ENCODE measurements at regions not wholly inside any gene's neighbourhood (a gene's known extent, or its start where the extent isn't known, plus 50 kb on each side); places are given as distances from the start of the nearest gene placed in this dataset.
"Not testable (repeated sequence)": the region's sequence is repeated elsewhere in the genome, so short reads cannot be mapped to it uniquely, and the experiment has no call there.

DNA sequence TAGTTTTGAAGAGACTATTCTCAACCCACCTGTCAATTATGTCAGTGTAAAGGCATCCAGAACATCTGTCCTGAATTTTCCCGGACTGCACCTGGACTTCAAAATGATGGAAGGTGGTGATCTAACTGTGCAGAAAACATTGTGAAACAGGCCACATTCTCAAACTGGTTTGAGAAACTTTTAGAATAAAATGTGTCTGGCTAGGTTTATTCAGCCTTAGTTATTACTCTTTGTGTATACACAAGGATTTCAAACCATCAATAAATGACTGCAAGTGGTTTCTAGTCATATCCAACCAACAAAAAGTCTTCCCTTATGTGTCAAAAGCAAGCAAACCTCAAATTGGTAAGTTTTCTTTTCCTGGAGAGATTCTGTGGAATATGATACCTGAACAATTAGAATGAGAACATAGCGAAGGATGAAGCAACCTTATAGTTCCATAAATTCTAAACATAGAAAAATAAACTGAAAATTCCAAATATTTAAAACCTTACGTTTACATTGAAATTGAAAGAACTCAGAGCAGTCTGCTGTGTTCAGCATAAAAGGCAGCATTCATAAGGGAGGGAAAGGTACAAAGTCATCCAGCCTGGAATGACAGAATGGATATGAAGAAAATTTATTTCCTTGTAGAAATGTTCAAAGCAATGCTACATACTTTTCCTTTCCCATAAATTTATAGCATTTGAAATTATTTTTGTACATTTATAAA lies 306.6 kb upstream of the TGFBR2 start:
- no peak for DNase-seq (ENCODE audit: low read depth)

DNA sequence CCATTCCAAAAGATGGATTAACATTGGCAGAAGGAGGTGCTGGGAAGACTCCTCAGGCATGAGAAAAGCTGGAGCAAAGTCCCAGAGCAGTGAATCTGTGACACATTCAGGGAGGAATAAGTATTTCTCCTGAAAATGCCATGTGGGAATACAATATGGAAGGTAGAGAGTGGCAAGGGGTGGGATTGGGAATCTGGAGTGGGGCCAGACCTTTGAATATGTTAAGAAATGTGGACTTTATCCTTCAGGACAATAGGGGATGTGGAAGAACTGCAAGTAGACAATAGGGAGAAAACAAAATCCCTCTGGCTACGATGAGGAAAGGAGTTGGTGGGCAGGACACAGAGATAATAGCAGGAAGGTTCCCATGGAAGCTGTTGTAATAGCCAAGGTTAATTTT lies 305.6 kb upstream of the TGFBR2 start:
- no peak for DNase-seq (ENCODE audit: low read depth)

- no peak for DNase-seq (ENCODE audit: low read depth)
These were observed 304.4 kb upstream of the TGFBR2 start for GRCh38 chr3:30302027-30302426.

DNA sequence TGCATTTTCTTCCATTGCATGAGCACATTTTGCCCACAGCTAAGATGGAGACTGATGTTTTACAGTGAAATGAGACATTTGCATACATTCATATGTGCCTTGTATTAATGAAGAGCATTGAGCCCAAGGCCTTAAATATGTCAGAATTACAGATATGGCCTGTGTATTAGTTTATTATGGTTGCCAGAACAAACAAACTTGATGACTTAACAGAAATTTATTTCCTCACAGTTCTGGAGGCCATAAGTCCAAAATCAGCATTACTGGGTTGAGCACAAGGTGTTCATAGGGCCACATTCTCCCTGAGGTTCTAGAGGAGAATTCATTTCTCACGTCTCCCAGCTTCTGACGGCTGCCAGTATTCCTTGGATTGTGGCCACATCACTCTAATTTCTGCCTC lies 302.6 kb upstream of the TGFBR2 start:
- DNase-seq (ENCODE audit: low read depth): no peak

GRCh38 chr3:30305021-30305420 lies 301.4 kb upstream of the TGFBR2 start:
- DNase-seq (ENCODE audit: low read depth): no peak

DNA sequence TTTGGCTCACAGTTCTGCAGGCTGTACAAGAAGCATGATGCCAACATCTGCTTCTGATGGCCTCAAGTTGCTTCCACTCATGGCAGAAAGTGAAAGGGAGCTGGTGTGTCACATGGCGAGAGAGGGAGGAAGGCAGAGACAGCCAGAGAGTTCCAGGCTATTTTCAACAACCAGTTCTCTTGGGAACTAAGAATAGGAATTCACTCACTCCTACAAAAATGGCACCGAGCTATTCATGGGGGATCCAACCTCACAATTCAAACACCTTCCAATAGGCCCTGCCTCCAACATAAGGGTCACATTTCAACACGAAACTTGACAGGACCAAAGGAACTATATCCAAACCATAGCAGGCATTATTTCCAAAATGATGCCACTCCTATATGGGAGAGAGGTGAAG lies 299.5 kb upstream of the TGFBR2 start:
- DNase-seq (ENCODE audit: low read depth): no peak

DNA sequence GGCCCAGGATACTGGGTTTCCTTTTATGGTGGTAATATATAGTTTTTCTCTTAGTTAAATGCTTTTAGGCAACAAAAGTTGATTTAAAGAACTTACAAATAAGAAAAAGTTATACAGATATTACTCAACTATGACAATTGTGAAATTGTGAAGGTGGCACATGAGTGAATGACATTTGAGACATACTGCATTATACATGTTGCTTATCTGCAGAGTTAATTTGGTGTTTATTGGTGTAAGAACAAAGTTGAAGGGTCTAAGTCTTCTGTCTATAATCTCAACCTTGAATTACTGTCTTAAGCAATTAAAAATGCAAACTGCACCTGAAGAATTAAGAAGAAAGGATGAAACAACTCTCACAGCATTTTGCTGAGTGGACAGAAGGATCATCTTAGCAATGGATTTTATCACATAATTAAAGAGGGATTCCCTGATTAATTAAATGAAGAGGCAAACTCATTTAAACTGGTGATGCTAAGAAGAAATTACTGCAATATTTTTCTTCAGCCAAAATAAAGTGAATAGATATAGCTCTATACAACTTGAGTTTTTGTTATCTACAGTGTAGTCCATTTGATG lies 298.9 kb upstream of the TGFBR2 start:
- no peak for DNase-seq (ENCODE audit: low read depth)

GRCh38 chr3:30308131-30308530 lies 298.3 kb upstream of the TGFBR2 start:
- no peak for DNase-seq (ENCODE audit: low read depth)

GRCh38 chr3:30309961-30310954 lies 296.1 kb upstream of the TGFBR2 start:
- no peak for DNase-seq (ENCODE audit: low read depth)

DNA sequence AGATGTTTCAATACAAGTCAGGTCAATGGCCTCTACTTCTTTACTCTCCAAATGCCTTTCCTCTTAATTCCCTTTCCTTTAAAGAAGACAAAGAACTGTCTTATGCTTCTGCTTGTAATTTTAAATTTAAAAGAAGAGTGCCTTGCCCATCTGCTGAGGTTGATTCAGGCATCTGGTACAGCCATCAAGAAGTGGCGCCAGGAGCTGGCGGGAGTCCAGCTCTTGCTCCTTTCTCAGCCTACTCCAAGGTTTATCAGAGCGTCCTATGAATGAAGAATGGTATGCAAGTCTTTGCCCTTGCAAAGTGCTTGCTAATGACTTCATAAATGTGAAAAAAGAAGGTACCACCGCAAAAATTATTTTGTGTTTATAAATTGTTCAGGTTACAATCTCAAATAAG lies 294.6 kb upstream of the TGFBR2 start:
- no peak for DNase-seq (ENCODE audit: low read depth)

GRCh38 chr3:30313840-30314239 lies 292.6 kb upstream of the TGFBR2 start:
- DNase-seq (ENCODE audit: low read depth): no peak

- DNase-seq (ENCODE audit: low read depth): no peak
These were observed 291.6 kb upstream of the TGFBR2 start for GRCh38 chr3:30314757-30315325.

- no peak for DNase-seq (ENCODE audit: low read depth)
These were observed 291.0 kb upstream of the TGFBR2 start for GRCh38 chr3:30315447-30315846.

GRCh38 chr3:30317561-30317960 lies 288.8 kb upstream of the TGFBR2 start:
- no peak for DNase-seq (ENCODE audit: low read depth)

GRCh38 chr3:30318110-30318509 lies 288.3 kb upstream of the TGFBR2 start:
- no peak for DNase-seq (ENCODE audit: low read depth)

DNA sequence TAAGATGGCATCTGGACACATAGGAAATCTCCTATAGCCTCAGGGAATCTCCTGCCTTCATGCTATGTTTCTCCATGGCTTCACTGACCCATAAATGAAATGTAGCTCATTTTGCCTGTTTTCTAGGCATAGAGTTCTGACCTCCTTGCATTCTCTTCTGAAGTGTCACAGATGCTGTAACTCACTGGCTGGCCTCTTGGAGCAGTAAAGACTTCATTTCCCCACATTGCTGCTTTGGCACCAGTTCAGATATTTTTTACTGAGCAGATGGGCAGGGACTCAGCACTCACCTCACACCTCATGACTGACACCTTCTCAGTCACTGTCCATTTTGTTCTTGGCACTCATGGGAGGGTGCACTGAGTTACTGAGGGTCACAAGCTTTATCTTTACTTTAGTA lies 286.7 kb upstream of the TGFBR2 start:
- no peak for DNase-seq (ENCODE audit: low read depth)

GRCh38 chr3:30320392-30320791 lies 286.0 kb upstream of the TGFBR2 start:
- no peak for DNase-seq (ENCODE audit: low read depth)

- no peak for DNase-seq (ENCODE audit: low read depth)
These were observed 285.3 kb upstream of the TGFBR2 start for GRCh38 chr3:30321065-30321464.

DNA sequence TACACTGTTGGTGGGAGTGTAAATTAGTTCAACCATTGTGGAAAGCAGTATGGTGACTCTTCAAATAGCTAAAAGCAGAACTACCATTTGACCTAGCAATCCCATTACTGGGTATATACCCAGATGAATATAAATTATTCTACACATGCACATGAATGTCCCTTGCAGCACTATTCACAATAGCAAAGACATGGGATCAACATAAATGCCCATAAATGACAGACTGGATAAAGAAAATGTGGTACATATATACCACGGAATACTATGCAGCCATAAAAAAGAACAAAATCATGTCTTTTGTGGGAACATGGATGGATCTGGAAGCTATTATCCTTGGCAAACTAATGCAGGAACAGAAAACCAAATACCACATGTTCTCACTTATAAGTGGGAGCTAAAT lies 282.8 kb upstream of the TGFBR2 start:
- DNase-seq (ENCODE audit: low read depth): not testable (repeated sequence)

GRCh38 chr3:30324587-30324986 lies 281.8 kb upstream of the TGFBR2 start:
- DNase-seq (ENCODE audit: low read depth): no peak

DNA sequence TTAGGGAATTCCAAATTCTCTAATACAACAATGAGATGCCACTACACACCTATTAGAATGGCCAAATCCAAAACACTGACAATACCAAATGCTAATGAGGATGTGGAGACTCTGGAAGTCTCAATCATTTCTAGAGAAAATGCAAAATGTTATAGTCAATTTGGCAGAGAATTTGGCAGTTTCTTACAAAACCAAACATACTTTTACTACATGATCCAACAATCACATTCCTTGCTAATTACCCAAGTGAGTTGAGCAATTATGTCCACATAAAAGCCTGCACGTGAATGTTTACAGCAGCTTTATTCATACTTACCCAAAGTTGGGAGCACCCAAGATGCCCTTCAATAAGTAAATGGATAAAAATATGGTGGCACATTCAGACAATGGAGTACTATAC lies 278.4 kb upstream of the TGFBR2 start:
- DNase-seq (ENCODE audit: low read depth): not testable (repeated sequence)

DNA sequence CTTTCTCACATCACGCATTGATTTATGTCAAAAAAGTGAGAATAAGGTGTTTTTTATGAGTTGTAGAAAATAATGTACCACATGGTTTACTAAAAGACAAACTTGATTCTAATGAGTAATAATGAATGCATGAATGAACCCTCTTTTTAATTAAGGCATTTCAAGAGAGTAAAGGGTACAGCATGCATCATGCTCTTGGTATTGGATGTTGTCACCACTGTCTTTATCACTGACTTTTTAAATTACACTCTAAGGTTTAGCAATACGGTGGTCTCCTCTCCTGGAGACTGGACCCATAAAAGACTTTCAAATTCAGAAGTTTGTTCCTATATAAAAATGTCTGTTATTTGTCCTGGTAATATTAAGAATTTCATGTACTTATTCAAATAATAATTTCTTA lies 277.5 kb upstream of the TGFBR2 start:
- not testable (repeated sequence) for DNase-seq (ENCODE audit: low read depth)

GRCh38 chr3:30331519-30331918 lies 274.9 kb upstream of the TGFBR2 start:
- DNase-seq (ENCODE audit: low read depth): no peak

Measured in stimulated activated CD8-positive, alpha-beta memory T cell treated with anti-CD3 and anti-CD28 coated beads, Interleukin-15, amount 100 ng/mL, for 24 hours (primary cell).